Activated CD4-positive, CD25-positive, alpha-beta regulatory T cell treated with anti-CD3 and anti-CD28 coated beads, Interleukin-2, amount 50 U/mL, for 24 hours (primary cell): ENCODE measurements at regions not wholly inside any gene's neighbourhood (a gene's known extent, or its start where the extent isn't known, plus 50 kb on each side); places are given as distances from the start of the nearest gene placed in this dataset.

Source experiments
- ATAC-seq, 2 donors: fragments of 150-1000 bp; cut with Tn5 transposase; one replicate each; pipeline ENCODE4 v1.10.0; 2021; ENCODE audit warnings: mild to moderate bottlenecking in 1 of 2, moderate library complexity in 1 of 2

DNA sequence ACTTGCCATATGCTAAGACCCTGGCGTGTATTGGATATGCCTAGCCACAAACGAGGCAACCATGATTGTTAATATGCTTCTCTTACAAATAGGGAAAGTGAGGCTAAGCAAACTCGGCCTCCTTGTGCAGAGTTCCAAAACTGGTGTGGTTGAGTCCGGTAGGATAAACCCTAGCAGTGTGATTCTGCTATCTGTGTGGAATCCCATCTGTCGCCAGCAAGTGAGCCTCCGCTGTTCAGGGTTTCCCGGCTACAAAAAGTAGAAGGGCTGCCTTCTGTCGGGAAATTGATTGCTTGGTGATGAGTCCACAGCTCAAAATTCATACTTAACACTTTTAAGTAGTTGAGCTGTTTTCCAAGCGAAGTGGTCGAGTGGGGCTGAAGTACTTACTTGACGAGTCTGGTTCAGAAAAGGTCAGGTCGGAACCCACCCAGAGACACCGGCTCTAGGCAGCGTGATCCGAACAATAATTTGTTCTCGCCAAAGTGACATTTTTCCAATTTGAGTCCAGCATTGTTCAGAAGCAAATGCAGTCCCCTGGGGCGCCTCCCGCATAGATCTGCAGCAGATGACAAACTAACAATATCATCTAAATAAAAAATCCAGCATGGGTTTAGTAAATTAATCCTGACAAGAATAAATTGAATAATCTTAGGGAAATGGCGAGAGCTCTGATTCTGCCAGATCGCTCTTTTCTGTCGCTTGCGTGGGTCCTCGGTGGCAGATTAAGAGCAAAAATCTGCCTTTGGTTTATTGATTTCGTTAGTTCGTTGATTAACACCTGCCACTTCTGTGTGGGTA lies 686.7 kb upstream of the RBFOX1 start:
- ATAC-seq, result no peak

DNA sequence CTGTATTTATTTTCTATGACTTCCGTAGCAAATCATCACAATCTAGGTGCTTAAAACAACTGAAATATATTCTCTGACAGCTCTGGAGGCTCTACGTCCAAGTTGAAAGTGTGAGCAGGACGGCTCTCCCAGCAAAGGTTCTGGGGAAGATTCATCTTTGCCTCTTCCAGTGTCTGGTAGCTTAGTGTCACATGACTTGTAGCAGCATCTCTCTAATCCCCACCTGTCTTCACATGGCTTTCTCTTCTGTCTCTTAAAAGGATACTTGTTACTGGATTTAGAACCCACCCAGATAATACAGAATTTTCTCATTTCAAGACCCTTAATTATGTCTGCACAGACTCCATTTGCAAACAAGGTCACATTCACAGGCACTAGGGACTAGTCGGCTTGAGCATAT lies 687.7 kb upstream of the RBFOX1 start:
- ATAC-seq, result no peak

DNA sequence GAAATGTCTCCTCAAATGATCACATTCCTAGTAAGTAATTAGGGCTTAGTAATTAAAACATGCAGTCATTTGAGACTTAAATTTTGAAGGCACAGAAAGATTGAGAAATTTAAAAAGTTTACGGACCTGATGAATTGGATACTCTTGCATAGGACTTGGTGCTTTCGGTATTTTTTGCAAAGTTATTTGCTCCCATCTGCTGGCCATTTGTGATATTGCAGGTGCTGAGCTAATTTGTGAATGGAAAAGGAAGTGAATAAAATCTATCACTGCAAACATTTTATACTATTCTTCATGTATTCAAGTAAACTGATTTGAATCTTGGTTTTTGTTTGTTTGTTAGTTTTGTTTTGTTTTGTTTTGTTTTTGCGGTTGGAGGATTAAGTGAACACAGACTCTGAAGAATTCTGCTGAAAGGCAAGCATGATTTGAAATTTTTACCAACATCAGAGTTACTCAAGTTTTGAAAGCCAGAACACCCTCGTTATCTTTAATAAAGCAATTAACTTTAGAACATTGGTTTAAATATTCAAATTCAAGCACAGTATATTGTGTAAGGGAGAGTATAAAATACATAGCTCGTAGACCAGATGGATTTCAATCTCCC lies 689.5 kb upstream of the RBFOX1 start:
- ATAC-seq, result no peak

DNA sequence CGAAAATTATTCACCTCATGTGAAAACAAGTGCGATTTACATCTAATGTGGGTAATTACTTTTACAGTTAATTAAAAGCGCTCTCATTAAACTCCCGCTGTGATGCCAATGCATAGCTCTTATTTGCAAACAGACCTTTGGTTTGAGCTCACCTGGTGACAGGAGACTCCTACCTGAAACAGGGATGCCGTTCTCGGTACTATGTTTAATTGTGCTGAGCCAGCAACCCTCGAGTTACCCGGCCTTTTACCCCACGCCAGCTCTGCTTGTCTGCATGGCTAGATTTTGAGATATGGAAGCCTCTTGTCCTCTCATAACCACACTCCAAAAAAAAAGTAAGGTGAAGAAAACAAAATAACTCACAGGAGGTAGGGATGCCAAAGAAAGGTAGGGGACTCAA lies 690.4 kb upstream of the RBFOX1 start:
- ATAC-seq, result no peak

DNA sequence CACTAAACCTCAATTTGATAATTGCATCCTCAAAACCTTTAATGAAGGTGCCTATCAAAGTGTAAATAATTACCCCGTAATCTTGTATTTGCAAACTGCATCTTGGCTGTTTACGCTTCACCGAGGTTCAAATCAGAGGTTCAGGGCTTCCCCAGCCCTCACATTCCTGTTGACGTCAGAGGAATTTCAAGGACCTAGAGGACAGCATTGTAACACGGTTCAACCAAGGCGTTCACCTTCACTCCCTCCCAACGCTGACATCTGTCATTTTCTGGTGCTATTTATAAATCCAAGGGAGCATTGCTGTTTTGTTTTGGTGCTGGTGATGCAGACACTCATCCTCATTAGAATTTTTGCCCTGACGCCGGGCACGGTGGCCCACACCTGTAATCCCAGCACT lies 691.6 kb upstream of the RBFOX1 start:
- no peak for ATAC-seq

DNA sequence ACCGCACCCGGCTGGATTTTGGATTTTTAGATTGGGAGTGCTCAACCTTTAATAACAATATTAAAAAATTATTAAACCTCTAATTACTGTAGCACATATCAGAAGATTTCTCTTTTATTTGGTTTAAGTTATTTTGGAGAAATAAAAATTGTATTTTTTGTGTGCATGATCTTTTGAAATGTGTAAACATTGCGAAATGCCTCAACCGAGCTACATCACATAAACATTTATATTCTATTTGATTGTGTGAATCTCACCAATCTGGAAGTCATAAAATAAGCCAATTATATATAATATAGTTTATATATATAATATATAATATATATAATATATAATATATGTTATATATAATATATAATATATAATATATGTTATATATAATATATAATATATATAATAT lies 696.2 kb upstream of the RBFOX1 start:
- ATAC-seq, result no peak

DNA sequence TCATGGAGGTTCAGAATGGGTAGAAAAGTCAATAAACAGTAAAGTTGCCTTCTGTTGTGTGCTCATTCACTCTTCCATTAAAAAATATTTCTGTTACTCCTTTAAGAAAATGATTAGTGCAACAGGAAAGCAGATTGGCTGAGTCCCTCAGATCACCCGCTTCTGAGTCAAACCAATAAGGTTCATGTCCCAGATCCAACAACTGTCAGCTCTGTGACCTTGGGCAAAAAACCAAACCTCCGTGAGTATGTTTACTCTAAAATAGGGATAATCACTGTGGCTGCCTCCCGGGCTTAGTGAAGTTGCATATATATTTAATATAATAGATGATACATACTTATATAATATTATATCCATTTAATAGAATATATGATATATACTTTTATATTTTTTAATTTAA lies 698.5 kb upstream of the RBFOX1 start:
- ATAC-seq, result no peak

DNA sequence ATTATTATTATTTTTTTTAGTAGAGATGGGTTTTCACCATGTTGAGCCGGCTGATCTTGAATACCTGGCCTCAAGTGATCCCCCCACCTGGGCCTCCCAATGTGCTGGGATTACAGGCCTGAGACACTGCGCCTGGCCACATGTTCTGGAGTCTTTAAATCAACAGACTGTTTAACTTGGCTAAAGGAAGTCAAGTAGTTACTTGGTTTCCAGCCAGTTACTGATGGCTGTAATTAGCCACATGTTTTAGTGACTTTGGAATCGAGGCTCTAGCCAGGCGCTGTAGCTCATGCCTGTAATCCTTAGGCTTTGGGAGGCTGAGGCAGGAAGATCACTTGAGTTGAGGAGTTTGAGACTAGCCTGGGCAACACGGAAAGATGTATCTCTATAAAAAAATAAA lies 699.2 kb upstream of the RBFOX1 start:
- no peak for ATAC-seq

DNA sequence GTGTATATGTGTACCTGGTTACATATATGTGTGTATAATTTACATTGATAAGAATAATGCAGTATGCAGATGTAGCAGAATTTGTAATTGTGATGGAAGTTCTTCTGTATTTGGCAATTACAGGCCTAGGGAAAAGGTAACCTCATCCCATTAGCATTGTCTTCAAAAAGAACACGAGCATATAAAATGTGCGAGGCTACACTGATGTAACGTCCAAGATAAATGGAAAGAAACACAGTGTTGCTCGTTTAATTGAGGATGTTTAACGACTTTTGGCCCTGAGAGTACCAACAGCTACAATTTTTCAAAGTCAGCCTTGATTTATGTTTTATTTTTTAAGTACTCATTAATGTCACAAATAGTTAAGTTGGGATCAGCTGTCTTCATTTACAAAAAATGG lies 703.5 kb upstream of the RBFOX1 start:
- ATAC-seq, result no peak

DNA sequence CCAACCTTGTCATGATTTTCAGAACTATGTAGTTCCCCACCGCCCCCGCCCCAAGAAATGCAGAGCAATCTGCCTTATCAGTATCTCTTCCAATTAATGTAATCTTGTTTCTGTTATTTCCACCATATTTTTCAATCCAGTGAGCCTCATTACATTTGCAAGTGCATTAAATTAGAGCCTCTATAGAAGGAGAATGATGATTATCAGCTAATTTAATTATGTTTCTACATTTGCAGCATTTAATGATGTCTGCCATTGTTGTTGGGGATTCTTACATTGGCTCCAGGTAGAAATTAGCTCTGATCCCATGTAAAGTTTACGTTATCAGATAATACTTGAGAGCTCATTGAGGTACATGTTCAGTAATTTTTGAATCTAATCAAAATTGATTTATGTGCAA lies 707.0 kb upstream of the RBFOX1 start:
- no peak for ATAC-seq

DNA sequence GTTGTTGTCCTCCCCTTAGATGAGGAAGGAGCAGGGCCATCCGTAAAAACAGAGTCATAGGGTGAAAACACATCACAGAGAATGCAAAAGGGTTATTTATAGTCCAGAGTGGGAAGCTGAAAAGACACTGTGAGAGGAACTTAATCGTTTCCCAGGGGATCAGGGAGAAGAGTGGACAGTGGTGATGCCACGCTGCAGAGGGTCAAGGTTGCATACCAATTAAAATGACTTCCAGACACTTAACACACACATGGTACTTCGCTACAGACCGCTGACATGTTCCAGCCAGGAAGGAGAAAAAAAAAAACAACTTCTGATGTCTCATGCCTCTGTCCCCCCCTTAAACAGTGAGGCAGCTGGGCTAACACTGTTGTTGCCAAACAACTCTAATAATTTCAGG lies 713.8 kb upstream of the RBFOX1 start:
- ATAC-seq, result no peak

DNA sequence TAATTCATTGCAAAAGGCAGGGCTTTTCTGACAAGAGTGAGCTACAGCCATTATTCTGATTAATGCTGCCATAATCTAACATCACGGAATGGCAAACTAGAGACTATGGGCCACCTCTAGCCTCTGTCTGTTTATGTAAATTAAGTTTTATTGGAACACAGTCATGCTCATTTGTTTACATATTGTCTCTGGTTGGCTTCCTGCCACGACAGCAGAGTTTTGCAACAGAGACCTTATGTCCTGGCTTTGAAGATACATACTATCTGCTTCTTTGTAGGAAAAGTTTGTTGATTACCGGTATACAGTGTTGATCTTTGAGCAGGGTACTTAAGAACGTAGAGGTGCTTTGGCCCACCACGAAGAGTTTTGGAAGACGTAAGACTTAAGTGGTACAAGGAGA lies 715.9 kb upstream of the RBFOX1 start:
- ATAC-seq, result no peak

DNA sequence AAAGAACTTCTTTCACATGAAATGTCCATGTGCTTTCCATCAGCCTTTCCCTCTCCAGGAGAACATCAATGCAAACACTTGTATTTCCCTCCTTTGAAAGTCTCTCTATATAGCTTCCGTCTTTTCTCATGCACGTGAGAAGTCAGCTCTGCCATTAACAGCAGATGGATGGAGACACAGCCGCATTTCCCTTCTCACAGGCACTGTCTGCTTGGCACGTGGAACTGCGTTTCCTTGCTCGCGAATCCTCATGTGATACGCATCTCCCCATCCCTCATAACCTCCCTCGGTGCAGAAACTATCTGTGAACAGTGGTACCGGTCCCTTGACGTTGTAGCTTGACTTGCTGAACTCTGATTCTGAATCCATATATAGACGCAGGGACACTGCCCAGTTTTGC lies 717.0 kb upstream of the RBFOX1 start:
- ATAC-seq, result no peak

DNA sequence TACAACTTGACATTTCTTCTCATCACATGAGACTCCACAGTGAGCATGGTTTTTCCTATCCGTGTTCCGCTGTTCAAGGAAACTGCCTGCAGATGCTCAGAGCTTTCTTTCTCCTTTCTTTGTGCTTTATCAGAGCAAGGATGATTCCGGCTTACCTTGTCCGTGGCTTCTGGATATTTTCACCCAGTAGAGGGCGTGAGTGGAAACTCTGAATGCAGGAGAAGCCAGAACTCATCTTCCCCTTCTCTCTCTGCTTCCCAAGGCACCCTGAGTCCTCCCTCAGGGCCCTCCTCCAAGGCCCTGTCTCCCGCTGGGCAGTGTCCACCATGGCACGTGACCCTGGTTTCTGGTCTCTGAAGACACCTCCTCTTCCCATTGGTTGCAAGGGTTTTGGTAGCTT lies 721.1 kb upstream of the RBFOX1 start:
- no peak for ATAC-seq

DNA sequence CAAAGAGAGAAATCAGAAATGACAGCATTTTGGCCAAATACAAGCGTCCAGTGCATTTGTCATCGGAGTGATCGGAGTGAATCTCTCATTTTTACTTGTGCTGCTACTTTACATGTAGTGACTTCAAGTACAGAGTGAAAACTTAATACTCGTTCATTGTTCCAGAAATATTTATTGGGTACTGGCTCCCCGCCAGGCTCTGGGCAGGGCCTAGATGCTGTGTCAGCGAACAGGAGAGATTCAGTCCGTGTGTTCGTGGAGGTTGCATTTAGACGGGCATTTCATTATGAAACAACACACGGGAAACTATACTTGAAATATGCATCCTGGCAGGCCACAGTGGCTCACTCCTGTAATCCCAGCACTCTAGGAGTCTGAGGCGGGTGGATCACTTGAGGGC lies 727.2 kb upstream of the RBFOX1 start:
- ATAC-seq, result no peak

DNA sequence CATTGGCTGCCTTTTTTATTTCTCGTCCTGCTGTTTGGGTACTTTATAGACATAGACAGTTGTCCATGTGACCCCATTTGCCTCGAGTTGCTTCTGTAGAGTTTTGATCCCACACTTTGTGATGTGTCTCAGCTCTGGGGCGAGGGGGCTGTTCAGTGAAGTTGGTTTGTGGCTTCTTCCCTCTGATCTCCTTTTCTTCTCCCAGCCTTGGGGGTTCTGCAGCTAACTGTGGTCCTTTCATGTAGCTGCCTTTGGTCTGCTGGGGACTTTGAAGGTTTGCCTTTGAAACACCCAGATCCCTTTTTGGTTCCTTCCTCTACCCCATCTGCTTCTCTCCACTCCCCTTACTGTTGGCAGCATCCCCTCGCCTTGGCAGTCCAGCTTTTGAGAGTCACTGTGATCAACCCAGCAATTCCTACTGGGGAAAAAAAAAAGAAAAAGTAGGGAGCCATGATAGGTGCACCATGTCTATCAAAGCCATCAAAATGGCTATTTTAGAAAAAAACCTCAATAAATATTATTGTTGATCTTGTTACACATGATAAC lies 728.8 kb upstream of the RBFOX1 start:
- no peak for ATAC-seq

DNA sequence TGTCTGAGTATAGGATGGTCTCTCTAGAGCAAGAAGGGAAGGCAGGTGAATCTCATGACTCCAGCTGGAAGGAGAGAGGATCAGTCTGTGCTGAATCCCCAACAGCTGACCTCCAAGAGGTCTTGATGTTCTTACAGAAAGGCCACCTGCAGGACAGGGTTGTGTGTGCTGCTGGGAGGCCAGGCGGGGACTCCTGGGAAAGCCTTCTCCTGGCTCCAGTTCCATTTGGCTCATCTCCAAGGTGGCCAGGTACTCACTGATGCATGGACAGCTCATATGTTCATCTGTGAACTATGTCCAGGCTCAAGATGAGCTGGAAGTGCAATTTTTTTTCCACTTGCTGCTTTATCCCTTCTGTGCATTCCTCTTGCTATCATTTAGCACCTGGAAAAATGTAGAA lies 730.2 kb upstream of the RBFOX1 start:
- ATAC-seq, result no peak

DNA sequence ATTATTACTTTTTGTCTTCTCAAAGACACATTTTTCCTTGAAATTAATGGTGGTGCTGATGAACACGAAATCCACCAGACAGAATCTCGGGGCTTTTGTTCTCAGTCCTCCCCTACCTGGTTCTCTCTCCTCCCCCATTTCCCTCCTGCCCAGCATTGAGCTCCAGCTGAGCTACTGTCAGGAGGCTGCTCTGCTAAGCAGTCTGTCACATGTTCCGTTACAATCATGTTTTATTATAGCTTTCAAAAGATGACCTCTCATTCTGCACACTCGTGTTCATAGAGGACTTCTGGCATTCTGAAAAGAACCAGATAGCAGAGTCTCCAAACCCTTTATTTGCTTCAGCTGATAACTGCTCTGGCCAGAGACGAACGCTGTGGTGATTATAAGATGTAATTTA lies 732.5 kb upstream of the RBFOX1 start:
- no peak for ATAC-seq

DNA sequence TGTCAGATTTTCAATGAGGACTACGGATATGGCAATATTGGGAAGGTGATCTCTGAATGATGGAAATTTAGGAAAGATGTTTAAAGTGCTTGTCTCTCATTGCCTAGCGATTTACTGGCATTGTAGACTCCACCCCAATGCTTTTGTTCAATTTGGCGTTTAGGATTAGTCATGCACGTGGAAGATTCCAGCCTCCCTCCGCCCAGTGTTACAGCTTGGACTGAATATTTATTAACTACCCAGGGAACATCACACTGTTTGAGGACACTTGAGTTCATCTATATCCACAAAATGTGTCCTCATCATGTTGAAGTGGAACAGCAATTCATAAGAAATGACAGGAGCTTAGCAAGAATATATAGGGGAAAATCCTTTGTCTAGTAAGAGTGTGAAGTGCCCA lies 738.8 kb upstream of the RBFOX1 start:
- no peak for ATAC-seq

DNA sequence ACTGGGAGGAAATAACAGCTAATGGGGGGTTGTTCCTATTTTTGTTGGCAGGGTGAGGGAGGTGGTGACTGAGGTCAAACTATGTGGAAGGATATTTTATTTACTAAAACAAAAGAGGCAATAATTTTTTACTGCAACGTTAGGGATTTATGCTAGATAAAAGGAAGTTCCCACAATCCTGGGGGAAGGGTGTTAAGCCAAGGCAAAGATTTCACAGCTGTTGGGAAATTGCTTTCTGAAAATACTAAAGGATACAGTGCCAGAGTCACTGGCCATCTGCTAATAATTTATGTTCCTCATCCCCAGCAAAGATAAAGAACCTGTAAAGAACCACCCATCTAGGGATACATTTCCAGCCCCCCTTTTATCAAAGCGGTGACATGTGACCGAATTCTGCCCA lies 756.0 kb upstream of the RBFOX1 start:
- no peak for ATAC-seq

DNA sequence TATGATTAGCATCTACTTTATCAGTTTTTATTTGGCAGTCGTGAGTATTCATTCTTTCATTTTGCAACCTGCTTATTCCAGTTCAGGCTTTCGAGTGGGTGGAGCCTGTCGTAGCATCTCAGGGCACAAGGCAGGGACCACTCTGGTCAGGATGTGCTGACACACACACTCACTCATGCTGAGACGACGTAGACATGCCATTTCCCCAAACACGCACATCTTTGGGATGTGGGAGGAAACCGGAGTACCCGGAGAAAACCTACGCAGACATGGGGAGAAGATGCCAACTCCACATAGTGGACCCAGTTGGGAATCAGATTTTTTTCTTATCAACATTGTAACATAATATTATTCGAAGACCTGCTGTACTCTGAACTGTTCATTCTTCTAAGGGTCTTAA lies 756.5 kb upstream of the RBFOX1 start:
- ATAC-seq, result no peak

DNA sequence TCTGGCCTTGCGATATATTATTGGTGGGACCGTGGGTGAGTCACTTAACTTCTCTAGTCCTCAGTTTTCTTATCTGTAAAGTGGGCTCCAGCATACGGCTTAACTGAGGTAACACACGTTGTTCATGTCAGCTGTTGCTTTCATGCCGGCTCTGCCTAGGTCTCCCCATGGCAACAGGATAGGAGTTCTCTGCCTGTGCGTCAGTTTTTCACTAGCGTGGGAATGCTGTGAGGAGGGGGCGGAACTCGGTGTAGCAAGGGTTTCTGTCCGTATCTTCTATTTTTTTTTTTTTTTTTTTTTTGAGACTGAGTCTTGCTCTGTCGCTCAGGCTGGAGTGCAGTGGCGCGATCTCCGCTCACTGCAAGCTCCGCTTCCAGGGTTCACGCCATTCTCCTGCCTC lies 758.5 kb upstream of the RBFOX1 start:
- ATAC-seq, result no peak

DNA sequence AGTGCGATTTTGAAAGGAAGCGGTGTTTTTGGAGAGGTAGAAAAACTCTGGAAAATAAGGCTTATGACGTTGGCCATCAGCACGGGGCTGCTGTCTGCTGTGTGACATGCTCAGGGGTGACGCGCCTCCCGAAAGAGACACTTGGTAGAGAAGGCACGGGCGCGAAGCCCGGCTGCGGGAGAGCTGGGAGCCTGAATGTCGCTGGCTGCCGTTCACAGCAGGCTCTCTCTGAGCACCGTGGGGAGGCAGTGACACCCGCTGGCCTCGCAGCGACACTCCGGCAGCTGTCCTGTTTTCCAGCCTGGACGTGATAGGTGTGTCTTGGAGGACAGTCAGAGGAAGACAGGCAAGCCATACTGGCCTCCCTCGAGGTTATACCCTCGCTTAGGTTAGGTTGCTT lies 759.1 kb upstream of the RBFOX1 start:
- ATAC-seq, result no peak

DNA sequence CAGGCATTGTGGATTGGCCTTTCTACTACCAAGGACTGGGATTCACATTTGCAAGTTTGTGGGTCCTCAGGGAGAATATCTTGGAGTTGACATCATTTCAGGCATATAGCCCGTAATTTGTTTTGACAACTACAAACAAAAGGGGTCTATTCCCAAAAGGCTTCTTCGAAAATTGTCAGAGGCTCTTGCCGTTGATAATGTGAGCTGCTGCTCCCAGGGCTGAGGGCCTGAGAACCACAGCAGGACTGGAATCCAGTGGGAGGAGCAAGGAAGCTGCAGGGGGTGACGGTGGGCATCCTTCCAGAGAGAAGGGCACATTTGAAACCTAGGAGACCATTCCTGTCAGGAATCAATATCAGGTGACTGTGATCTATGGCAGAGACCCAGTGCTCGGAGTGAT lies 761.6 kb upstream of the RBFOX1 start:
- ATAC-seq, result no peak

DNA sequence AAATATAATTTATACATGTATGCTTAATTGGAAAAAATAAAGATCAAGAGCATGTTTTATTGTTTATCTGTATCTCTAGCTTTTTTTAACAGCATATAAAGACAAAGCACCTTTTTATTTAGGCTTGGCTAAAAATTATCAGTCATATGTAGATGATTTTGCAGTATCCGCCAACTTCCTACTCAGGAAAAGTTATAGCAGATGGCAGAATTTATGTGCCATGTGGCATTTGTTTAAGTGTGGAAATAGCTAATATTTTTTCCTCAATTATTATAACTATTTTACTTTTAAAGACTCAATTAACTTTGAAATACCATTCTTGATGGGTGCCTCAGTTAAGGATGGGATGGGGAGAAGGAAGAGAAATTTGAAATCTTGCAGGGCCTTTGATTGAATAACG lies 762.1 kb upstream of the RBFOX1 start:
- no peak for ATAC-seq
